Fibroblast of upper back skin (primary cell): ENCODE measurements at regions not wholly inside any gene's neighbourhood (a gene's known extent, or its start where the extent isn't known, plus 50 kb on each side); places are given as distances from the start of the nearest gene placed in this dataset.
"Not testable (repeated sequence)": the region's sequence is repeated elsewhere in the genome, so short reads cannot be mapped to it uniquely, and the experiment has no call there.

Experiments used
- DNase-seq: peaks from one replicate; pipeline ENCODE4 v3.0.0-alpha.2; 2013

GRCh38 chr7:66542528-66543269 lies 86.0 kb upstream of the KCTD7 start:
- DNase-seq: peak; percentile 65

- no peak for DNase-seq
Measured at GRCh38 chr7:66549466-66549865, 79.2 kb upstream of the KCTD7 start.

GRCh38 chr7:66553001-66553400 lies 75.7 kb upstream of the KCTD7 start:
- DNase-seq: no peak

- DNase-seq: peak; percentile 33
Measured at GRCh38 chr7:66553675-66554074, 75.0 kb upstream of the KCTD7 start.

GRCh38 chr7:66554291-66554690 lies 74.4 kb upstream of the KCTD7 start:
- DNase-seq: not testable (repeated sequence)

GRCh38 chr7:66554842-66555430 lies 73.7 kb upstream of the KCTD7 start:
- not testable (repeated sequence) for DNase-seq

- no peak for DNase-seq
Measured at GRCh38 chr7:66556177-66556548, 72.5 kb upstream of the KCTD7 start.

GRCh38 chr7:66556549-66557213 lies 72.0 kb upstream of the KCTD7 start:
- no peak for DNase-seq

GRCh38 chr7:66557214-66558200 lies 71.2 kb upstream of the KCTD7 start:
- peak; percentile 27 for DNase-seq

- DNase-seq: no peak
Measured at GRCh38 chr7:66558201-66558641, 70.5 kb upstream of the KCTD7 start.

- DNase-seq: no peak
Measured at GRCh38 chr7:66558660-66559465, 69.8 kb upstream of the KCTD7 start.

GRCh38 chr7:66564045-66564444 lies 64.6 kb upstream of the KCTD7 start:
- DNase-seq: no peak

GRCh38 chr7:66570179-66570578 lies 58.5 kb upstream of the KCTD7 start:
- not testable (repeated sequence) for DNase-seq

- DNase-seq: no peak
Measured at GRCh38 chr7:66571568-66571967, 57.1 kb upstream of the KCTD7 start.

GRCh38 chr7:66573782-66574495 lies 54.7 kb upstream of the KCTD7 start:
- not testable (repeated sequence) for DNase-seq

- DNase-seq: not testable (repeated sequence)
Measured at GRCh38 chr7:66574768-66575167, 53.9 kb upstream of the KCTD7 start.

- no peak for DNase-seq
Measured at GRCh38 chr7:66575398-66575797, 53.3 kb upstream of the KCTD7 start.

- DNase-seq: no peak
Measured at GRCh38 chr7:66576646-66577045, 52.0 kb upstream of the KCTD7 start.
